Tibial nerve (tissue), 3 donors: ENCODE measurements at regions not wholly inside any gene's neighbourhood (a gene's known extent, or its start where the extent isn't known, plus 50 kb on each side); places are given as distances from the start of the nearest gene placed in this dataset.
"Not testable (repeated sequence)": the region's sequence is repeated elsewhere in the genome, so short reads cannot be mapped to it uniquely, and the experiment has no call there.

Source experiments
- POLR2A ChIP-seq, 2 donors: fragments of 450-650 bp; IDR thresholded peaks; one replicate each; pipeline ENCODE4 v1.6.1; 2017; ENCODE audit warnings: antibody characterized with exemption in 2 of 2, mild to moderate bottlenecking in 2 of 2, moderate library complexity in 2 of 2
- TF ChIP-seq, protein P1 (sequence below), 5 experiments: fragments of 200-600 bp in 3 of 5; fragments of 450-650 bp in 2 of 5; sonication (generic) in 3 of 5; IDR thresholded peaks; one replicate each; pipeline ENCODE4 v1.5.1; 2016 to 2019; ENCODE audit warnings: antibody characterized with exemption in 5 of 5, mild to moderate bottlenecking in 3 of 5, moderate library complexity in 2 of 5

DNA sequence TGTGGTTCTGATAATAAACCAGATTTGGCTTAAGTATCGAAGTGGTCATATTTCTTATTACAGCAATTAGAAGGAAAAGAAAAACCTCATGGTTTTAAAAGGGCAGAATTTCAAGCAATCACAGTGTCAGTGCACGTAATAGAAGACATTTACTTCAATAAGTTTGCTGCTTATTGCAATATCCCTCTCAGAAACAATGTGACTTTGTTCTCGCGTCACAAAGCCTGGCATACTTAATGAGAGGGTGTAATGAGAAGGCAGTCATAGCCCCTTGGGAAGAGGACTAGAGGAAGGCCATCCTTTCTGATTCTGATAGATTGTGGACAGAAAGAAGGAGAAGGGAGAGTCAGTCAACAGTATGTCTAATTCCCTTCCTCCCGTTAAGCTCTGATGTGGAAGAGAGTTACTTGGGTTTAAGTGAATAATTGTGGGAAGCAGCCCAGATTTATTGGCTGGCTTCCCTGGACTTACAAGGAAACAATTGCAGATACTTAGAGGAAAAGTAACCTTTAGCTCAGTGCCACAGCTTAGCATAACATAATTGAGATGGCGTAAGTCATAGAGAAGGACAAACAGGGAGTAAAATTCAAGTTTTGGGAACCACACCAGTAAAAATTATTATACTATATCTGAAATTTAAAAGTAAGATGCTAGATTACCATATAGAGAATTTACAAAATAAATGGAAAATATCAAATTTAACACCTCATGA lies 738.2 kb downstream of the PRIM2 start:
- TF ChIP-seq, protein P1, sequence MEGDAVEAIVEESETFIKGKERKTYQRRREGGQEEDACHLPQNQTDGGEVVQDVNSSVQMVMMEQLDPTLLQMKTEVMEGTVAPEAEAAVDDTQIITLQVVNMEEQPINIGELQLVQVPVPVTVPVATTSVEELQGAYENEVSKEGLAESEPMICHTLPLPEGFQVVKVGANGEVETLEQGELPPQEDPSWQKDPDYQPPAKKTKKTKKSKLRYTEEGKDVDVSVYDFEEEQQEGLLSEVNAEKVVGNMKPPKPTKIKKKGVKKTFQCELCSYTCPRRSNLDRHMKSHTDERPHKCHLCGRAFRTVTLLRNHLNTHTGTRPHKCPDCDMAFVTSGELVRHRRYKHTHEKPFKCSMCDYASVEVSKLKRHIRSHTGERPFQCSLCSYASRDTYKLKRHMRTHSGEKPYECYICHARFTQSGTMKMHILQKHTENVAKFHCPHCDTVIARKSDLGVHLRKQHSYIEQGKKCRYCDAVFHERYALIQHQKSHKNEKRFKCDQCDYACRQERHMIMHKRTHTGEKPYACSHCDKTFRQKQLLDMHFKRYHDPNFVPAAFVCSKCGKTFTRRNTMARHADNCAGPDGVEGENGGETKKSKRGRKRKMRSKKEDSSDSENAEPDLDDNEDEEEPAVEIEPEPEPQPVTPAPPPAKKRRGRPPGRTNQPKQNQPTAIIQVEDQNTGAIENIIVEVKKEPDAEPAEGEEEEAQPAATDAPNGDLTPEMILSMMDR (IDR thresholded peaks at IDR 0.05), result not testable (repeated sequence)
- not testable (repeated sequence) for TF ChIP-seq POLR2A (IDR thresholded peaks at IDR 0.05)
